GM12878 (cell line): ENCODE measurements at regions not wholly inside any gene's neighbourhood (a gene's known extent, or its start where the extent isn't known, plus 50 kb on each side); places are given as distances from the start of the nearest gene placed in this dataset.

Experiments
- FOXM1 ChIP-seq: IDR thresholded peaks from 2 replicates; pipeline ENCODE4 v1.6.1; 2012; ENCODE audit warnings: low read depth, mild to moderate bottlenecking, inconsistent platforms, low read length, moderate library complexity
- GABPA ChIP-seq: IDR thresholded peaks from 2 replicates; pipeline ENCODE4 v1.6.1; 2014; ENCODE audit warnings: antibody characterized with exemption, low read depth, mild to moderate bottlenecking, inconsistent platforms
- POLR2A ChIP-seq: IDR thresholded peaks from 2 replicates; pipeline ENCODE4 v1.6.1; 2011; ENCODE audit warnings: low read depth, mild to moderate bottlenecking, low read length
- SREBF2 ChIP-seq: IDR thresholded peaks from 2 replicates; pipeline ENCODE4 v1.6.1; 2012; ENCODE audit warnings: mild to moderate bottlenecking, low read length
- TF ChIP-seq, protein P1 (sequence below): fragments of 450-650 bp; IDR thresholded peaks from 2 replicates; pipeline ENCODE4 v1.6.1; 2017; ENCODE audit warnings: borderline replicate concordance
- TF ChIP-seq, protein P2 (sequence below), 3 experiments: IDR thresholded peaks in 2 of 3; conservative IDR thresholded peaks in 1 of 3; 2 replicates each; pipeline ENCODE4 v1.5.1; 2011; ENCODE audit warnings: low read depth in 3 of 3, low read length in 3 of 3, mild to moderate bottlenecking in 3 of 3, control low read depth in 2 of 3, moderate library complexity in 2 of 3, inconsistent platforms in 1 of 3, mixed read lengths in 1 of 3; ENCODE audit not compliant: control insufficient read depth in 2 of 3, insufficient read depth in 1 of 3; ENCODE audit errors: extremely low read depth in 1 of 3

DNA sequence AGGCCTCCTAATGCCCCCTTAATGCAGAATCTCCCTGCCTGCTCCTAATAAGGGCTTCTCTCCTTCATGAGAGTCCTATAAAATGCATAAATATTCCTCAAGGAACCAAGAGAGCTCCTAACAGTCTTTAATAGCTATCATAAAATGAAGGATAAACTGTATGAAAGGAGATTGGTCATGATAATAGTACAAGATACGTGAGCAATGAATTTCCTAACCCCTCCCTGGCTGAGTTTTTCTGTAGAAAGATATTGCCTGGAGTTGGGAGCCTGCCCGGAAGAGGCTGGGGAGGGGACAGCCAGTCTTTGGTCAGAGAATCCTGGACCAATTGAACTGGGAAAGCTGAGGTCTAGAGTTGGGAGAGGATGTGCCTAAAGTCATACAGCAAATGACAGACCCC is 321.9 kb upstream of the CDH5 start:
- no peak for TF ChIP-seq FOXM1
- TF ChIP-seq SREBF2 = no peak
- TF ChIP-seq, protein P1, sequence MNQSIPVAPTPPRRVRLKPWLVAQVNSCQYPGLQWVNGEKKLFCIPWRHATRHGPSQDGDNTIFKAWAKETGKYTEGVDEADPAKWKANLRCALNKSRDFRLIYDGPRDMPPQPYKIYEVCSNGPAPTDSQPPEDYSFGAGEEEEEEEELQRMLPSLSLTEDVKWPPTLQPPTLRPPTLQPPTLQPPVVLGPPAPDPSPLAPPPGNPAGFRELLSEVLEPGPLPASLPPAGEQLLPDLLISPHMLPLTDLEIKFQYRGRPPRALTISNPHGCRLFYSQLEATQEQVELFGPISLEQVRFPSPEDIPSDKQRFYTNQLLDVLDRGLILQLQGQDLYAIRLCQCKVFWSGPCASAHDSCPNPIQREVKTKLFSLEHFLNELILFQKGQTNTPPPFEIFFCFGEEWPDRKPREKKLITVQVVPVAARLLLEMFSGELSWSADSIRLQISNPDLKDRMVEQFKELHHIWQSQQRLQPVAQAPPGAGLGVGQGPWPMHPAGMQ = no peak
- TF ChIP-seq, protein P2, sequence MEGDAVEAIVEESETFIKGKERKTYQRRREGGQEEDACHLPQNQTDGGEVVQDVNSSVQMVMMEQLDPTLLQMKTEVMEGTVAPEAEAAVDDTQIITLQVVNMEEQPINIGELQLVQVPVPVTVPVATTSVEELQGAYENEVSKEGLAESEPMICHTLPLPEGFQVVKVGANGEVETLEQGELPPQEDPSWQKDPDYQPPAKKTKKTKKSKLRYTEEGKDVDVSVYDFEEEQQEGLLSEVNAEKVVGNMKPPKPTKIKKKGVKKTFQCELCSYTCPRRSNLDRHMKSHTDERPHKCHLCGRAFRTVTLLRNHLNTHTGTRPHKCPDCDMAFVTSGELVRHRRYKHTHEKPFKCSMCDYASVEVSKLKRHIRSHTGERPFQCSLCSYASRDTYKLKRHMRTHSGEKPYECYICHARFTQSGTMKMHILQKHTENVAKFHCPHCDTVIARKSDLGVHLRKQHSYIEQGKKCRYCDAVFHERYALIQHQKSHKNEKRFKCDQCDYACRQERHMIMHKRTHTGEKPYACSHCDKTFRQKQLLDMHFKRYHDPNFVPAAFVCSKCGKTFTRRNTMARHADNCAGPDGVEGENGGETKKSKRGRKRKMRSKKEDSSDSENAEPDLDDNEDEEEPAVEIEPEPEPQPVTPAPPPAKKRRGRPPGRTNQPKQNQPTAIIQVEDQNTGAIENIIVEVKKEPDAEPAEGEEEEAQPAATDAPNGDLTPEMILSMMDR (IDR thresholded peaks at IDR 0.05 in 2 of 3, conservative IDR thresholded peaks at IDR 0.05 in 1 of 3; ENCODE audit: control insufficient read depth in 2 of 3, extremely low read depth in 1 of 3, insufficient read depth in 1 of 3, low read depth in 3 of 3, low read length in 3 of 3) = no peak
- TF ChIP-seq POLR2A = no peak
- no peak for TF ChIP-seq GABPA
